Left ventricle myocardium inferior (tissue), 1 donor: ENCODE measurements at regions not wholly inside any gene's neighbourhood (a gene's known extent, or its start where the extent isn't known, plus 50 kb on each side); places are given as distances from the start of the nearest gene placed in this dataset.

ENCODE experiments used
- DNase-seq: peaks from one replicate; pipeline ENCODE4 v3.0.0-alpha.2; 2020
- H3K27ac ChIP-seq: fragments of 200-600 bp; replicated peaks from 2 replicates; pipeline ENCODE4 v1.8.0; 2021
- H3K27me3 ChIP-seq: fragments of 200-600 bp; 2 replicates; pipeline ENCODE4 v1.8.0; 2021; ENCODE audit warnings: low read depth
- H3K36me3 ChIP-seq: fragments of 200-600 bp; 2 replicates; pipeline ENCODE4 v1.8.0; 2021
- H3K4me1 ChIP-seq: fragments of 200-600 bp; 2 replicates; pipeline ENCODE4 v1.8.0; 2021
- H3K4me3 ChIP-seq: fragments of 200-600 bp; 2 replicates; pipeline ENCODE4 v1.8.0; 2021; ENCODE audit warnings: mild to moderate bottlenecking, moderate library complexity
- H3K9me3 ChIP-seq: fragments of 200-600 bp; replicated peaks from 2 replicates; pipeline ENCODE4 v1.8.0; 2021
- CTCF ChIP-seq: fragments of 200-600 bp; IDR thresholded peaks from 2 replicates; pipeline ENCODE4 v1.8.0; 2021; ENCODE audit warnings: antibody characterized with exemption, mild to moderate bottlenecking, borderline replicate concordance
- intact Hi-C: fragments of 100-400 bp; cut with micrococcal nuclease; formaldehyde crosslinking; loops from one replicate; pipeline ENCODE4 v1.11.0; 2022
- donor health status: DM: no; HTN: yes; CAD: no; lungs with severe emphysema.

- no peak for TF ChIP-seq CTCF
- intact Hi-C loops: no loop called here
- Histone ChIP-seq H3K9me3 (no peaks in the 10 kb centered on the region), H3K36me3 (no peaks in the 10 kb centered on the region), H3K4me1 (no peaks in the 10 kb centered on the region), H3K4me3 (no peak overlapping the region), H3K27ac (no peak overlapping the region), H3K27me3 (no peaks in the 10 kb centered on the region)
- DNase-seq: no peak
Measured at GRCh38 chr5:63230754-63231153, 652.1 kb downstream of the LRRC70 start.

GRCh38 chr5:63228154-63228553, 649.5 kb downstream of the LRRC70 start:
- Histone ChIP-seq H3K4me1 (no peaks in the 10 kb centered on the region), H3K4me3 (no peak overlapping the region), H3K36me3 (no peaks in the 10 kb centered on the region), H3K27me3 (no peaks in the 10 kb centered on the region), H3K9me3 (no peaks in the 10 kb centered on the region), H3K27ac (no peak overlapping the region)
- no peak for TF ChIP-seq CTCF
- intact Hi-C loops: no loop called here
- no peak for DNase-seq

GRCh38 chr5:63220244-63220643, 641.6 kb downstream of the LRRC70 start:
- no peak for TF ChIP-seq CTCF
- Histone ChIP-seq H3K4me1 (no peaks in the 10 kb centered on the region), H3K9me3 (no peaks in the 10 kb centered on the region), H3K4me3 (no peak overlapping the region), H3K27me3 (no peaks in the 10 kb centered on the region), H3K27ac (no peak overlapping the region), H3K36me3 (no peaks in the 10 kb centered on the region)
- no peak for DNase-seq
- intact Hi-C loops: no loop called here

GRCh38 chr5:63217422-63217821, 638.8 kb downstream of the LRRC70 start:
- no peak for DNase-seq
- Histone ChIP-seq H3K27me3 (no peaks in the 10 kb centered on the region), H3K27ac (no peak overlapping the region), H3K36me3 (no peaks in the 10 kb centered on the region), H3K9me3 (no peaks in the 10 kb centered on the region), H3K4me3 (no peak overlapping the region), H3K4me1 (no peaks in the 10 kb centered on the region)
- TF ChIP-seq CTCF: no peak
- intact Hi-C loops: no loop called here

- Histone ChIP-seq H3K27ac (no peak overlapping the region), H3K27me3 (no peaks in the 10 kb centered on the region), H3K4me3 (no peak overlapping the region), H3K9me3 (no peaks in the 10 kb centered on the region), H3K4me1 (no peaks in the 10 kb centered on the region), H3K36me3 (no peaks in the 10 kb centered on the region)
- intact Hi-C loops: no loop called here
- DNase-seq: no peak
- no peak for TF ChIP-seq CTCF
Measured at GRCh38 chr5:63213256-63213655, 634.6 kb downstream of the LRRC70 start.
